Breast epithelium (tissue), 4 donors: ENCODE measurements at regions not wholly inside any gene's neighbourhood (a gene's known extent, or its start where the extent isn't known, plus 50 kb on each side); places are given as distances from the start of the nearest gene placed in this dataset.

ENCODE experiments used
- DNase-seq, 2 donors: peaks; one replicate each; pipeline ENCODE4 v3.0.0-alpha.2; 2019; ENCODE audit warnings: low spot score in 2 of 2
- H3K27ac ChIP-seq, 2 donors: fragments of 200-600 bp; sonication (generic) in 1 of 2; one replicate each; pipeline ENCODE4 v1.5.1; 2016 to 2019; ENCODE audit warnings: mild to moderate bottlenecking in 1 of 2
- H3K27me3 ChIP-seq, 2 donors: fragments of 200-600 bp; sonication (generic) in 1 of 2; one replicate each; pipeline versions ENCODE4 v1.5.1 to v1.6.0; 2017 to 2019; ENCODE audit warnings: control low read depth in 1 of 2, mild to moderate bottlenecking in 1 of 2
- H3K36me3 ChIP-seq: fragments of 200-600 bp; one replicate; pipeline ENCODE4 v1.5.1; 2019
- H3K4me1 ChIP-seq, 2 donors: fragments of 200-600 bp; sonication (generic); one replicate each; pipeline ENCODE4 v1.5.1; 2016 to 2019; ENCODE audit warnings: control low read depth in 1 of 2
- H3K4me3 ChIP-seq, 3 donors: fragments of 200-600 bp; sonication (generic); 1 replicate in 2 of 3; 2 replicates in 1 of 3; pipeline ENCODE4 v1.5.1; 2016 to 2019; ENCODE audit warnings: mild to moderate bottlenecking in 3 of 3, moderate library complexity in 2 of 3
- H3K9me3 ChIP-seq, 2 donors: fragments of 200-600 bp; sonication (generic) in 1 of 2; one replicate each; pipeline ENCODE4 v1.5.1; 2016 to 2019; ENCODE audit warnings: control low read depth in 1 of 2
- POLR2A ChIP-seq: fragments of 450-650 bp; IDR thresholded peaks from one replicate; pipeline ENCODE4 v1.6.1; 2016; ENCODE audit warnings: antibody characterized with exemption, mild to moderate bottlenecking, moderate library complexity
- POLR2AphosphoS5 ChIP-seq, 3 donors: sonication (generic); formaldehyde crosslinking; IDR thresholded peaks; one replicate each; pipeline ENCODE4 v1.6.1; 2017; ENCODE audit warnings: antibody characterized with exemption in 3 of 3
- intact Hi-C: fragments of 100-400 bp; cut with DNase I; formaldehyde crosslinking; loops from one replicate; pipeline ENCODE4 v1.15.1; 2023; ENCODE audit warnings: low total_unique reads
- TF ChIP-seq, protein P1 (sequence below), 3 donors: fragments of 450-650 bp; IDR thresholded peaks; one replicate each; pipeline ENCODE4 v1.5.1; 2016 to 2017; ENCODE audit warnings: antibody characterized with exemption in 3 of 3, mild to moderate bottlenecking in 3 of 3, moderate library complexity in 3 of 3

DNA sequence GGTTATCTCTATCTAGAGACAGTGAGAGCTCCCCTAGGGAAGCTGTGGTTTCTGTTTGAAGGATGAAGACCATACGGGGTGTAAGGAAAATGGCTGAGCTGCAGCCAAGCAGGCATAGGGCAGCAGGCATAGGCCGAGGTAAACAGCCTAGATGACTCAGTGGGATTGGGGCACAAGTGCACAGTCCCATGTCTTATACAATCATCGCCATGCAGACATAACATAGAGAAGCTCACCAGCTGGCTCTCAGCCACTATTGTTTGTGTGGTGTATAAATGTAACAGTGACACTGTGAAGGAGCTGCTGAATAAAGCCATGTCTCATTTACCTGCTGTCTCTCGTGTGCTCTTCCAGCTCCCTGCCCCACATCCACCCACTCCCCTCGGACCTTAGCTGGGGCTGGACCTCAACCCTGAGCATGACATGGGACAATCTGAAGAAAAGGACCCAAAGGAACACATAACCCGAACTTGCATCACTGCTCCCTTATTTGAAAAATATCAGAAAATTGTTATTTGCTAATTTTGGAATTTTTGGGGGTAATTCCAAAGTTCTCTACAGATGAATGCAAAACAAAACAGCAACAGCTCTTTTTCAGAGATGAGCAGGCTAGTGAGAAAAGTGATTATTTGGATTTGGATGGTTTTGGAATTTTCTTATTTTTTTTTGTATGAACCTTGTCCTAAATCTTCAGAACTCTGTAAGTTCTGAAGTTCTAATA, 582.7 kb downstream of the REEP3 start:
- no peaks in the 10 kb centered on the region for H3K4me1 ChIP-seq
- TF ChIP-seq, protein P1, sequence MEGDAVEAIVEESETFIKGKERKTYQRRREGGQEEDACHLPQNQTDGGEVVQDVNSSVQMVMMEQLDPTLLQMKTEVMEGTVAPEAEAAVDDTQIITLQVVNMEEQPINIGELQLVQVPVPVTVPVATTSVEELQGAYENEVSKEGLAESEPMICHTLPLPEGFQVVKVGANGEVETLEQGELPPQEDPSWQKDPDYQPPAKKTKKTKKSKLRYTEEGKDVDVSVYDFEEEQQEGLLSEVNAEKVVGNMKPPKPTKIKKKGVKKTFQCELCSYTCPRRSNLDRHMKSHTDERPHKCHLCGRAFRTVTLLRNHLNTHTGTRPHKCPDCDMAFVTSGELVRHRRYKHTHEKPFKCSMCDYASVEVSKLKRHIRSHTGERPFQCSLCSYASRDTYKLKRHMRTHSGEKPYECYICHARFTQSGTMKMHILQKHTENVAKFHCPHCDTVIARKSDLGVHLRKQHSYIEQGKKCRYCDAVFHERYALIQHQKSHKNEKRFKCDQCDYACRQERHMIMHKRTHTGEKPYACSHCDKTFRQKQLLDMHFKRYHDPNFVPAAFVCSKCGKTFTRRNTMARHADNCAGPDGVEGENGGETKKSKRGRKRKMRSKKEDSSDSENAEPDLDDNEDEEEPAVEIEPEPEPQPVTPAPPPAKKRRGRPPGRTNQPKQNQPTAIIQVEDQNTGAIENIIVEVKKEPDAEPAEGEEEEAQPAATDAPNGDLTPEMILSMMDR (IDR thresholded peaks at IDR 0.05): no peak
- no peak for TF ChIP-seq POLR2AphosphoS5 (IDR thresholded peaks at IDR 0.05)
- TF ChIP-seq POLR2A: no peak
- no peaks in the 10 kb centered on the region for H3K36me3 ChIP-seq
- H3K9me3 ChIP-seq: no peaks in the 10 kb centered on the region
- no peaks in the 10 kb centered on the region for H3K27me3 ChIP-seq
- DNase-seq: no peak
- no peak overlapping the region for H3K4me3 ChIP-seq
- intact Hi-C loops: no loop called here
- no peak overlapping the region for H3K27ac ChIP-seq

DNA sequence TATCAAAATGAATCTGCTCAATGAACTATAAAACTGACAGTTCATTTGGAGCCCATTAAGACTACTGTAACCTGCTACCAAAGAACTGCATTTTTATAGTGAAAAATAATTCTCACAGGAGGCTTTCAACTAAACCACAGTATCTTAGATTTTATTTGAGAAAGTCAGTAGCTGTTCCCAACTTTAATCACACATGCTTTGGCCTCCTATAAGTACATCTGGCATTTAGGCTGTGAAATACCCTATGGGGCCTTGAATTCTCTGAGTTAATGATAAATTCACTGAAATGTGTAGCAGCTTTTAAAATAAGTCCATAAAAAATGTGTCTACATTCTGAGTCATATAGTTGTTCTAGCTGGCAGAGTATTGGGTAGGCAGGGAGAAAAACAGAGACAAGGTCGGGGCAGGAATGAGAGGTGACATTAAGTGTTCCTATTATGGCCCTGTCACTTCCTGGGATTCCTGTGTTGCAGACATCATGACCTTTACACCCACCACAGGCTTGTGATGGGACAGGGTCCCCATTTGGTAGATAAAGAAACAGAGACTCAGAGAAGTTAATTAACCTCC, 588.8 kb downstream of the REEP3 start:
- no peaks in the 10 kb centered on the region for H3K36me3 ChIP-seq
- DNase-seq: no peak
- no peak overlapping the region for H3K27ac ChIP-seq
- no peak for TF ChIP-seq POLR2A
- TF ChIP-seq, protein P1 (IDR thresholded peaks at IDR 0.05): no peak
- no peak for TF ChIP-seq POLR2AphosphoS5 (IDR thresholded peaks at IDR 0.05)
- H3K4me3 ChIP-seq: no peak overlapping the region
- H3K27me3 ChIP-seq: no peaks in the 10 kb centered on the region
- no peaks in the 10 kb centered on the region for H3K4me1 ChIP-seq
- H3K9me3 ChIP-seq: no peaks in the 10 kb centered on the region
- intact Hi-C loops: no loop called here

DNA sequence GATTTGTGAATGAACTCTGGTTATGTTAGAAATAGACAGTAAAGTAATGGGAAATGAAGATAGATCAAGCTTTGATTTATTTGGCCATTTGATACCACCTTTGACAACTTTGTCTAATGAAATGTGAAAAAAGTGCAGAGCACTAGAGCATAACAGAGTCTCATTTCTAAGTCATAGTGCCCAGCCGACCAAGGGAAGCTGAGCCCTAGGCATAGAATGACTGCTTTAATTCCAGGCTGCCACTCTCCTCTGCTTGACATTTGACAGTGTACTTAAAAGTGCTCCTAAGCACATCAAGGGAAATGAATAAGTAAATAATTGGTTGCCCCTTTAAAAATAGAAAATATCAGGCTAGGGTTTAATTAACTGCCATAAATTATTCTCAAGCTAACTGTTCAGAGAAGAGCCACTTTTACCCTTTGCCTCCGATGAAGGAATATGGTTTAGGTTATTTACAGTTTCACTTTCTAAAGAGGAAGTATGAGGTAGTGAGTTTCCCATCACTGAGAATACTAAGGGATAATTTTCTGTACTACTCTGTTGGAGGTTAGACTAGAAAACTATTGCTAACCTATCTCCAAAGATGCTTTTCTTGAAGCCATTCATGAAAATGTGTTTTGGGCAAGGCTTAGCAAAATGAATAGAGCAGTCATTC, 591.6 kb downstream of the REEP3 start:
- intact Hi-C loops: no loop called here
- H3K9me3 ChIP-seq: no peaks in the 10 kb centered on the region
- H3K4me3 ChIP-seq: no peak overlapping the region
- no peak overlapping the region for H3K27ac ChIP-seq
- no peaks in the 10 kb centered on the region for H3K36me3 ChIP-seq
- no peak for DNase-seq
- H3K27me3 ChIP-seq: no peaks in the 10 kb centered on the region
- H3K4me1 ChIP-seq: no peaks in the 10 kb centered on the region
- TF ChIP-seq, protein P1 (IDR thresholded peaks at IDR 0.05): no peak
- TF ChIP-seq POLR2AphosphoS5 (IDR thresholded peaks at IDR 0.05) (no peak), POLR2A (no peak)

DNA sequence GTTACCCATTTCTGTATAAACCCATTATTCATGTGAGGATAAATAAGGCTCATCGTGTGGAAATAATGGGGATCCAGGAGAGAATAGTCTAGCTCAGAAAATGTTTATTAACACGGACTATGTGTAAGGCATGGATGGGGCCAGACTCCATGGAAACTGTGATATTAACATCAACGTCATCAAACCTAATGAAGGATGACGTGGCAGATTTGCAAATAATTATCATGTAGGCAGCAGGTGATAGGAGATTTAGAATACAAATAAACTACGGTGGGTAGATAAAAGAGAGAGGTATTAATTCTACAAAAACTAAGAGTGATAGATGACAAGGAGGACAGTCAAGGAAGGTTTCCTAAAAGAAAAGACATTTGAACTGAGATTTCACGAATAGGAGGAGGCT, 592.2 kb downstream of the REEP3 start:
- Histone ChIP-seq H3K27ac (no peak overlapping the region), H3K4me1 (no peaks in the 10 kb centered on the region), H3K36me3 (no peaks in the 10 kb centered on the region), H3K9me3 (no peaks in the 10 kb centered on the region), H3K27me3 (no peaks in the 10 kb centered on the region), H3K4me3 (no peak overlapping the region)
- intact Hi-C loops: no loop called here
- no peak for DNase-seq
- TF ChIP-seq POLR2A: no peak
- TF ChIP-seq POLR2AphosphoS5 (IDR thresholded peaks at IDR 0.05): no peak
- TF ChIP-seq, protein P1 (IDR thresholded peaks at IDR 0.05): no peak

DNA sequence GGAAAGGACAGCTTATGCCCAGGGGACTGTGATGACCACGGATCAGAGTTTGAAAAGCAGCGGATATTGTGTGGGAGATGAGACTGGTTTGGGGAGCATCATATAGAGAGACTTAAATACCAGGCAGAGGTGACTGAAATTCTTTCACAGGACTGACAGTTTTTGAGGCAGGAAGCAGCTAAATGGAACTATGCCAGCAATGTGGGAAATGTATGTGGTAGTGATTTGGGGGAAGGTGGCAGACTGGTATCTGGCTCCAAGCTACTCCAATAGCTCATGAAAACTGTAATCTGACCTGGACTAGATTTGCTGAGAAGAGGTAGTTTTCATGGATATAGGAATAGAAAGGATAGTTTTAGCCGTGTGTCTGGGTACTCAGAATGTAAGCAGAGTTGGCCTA, 592.6 kb downstream of the REEP3 start:
- intact Hi-C loops: no loop called here
- DNase-seq: no peak
- Histone ChIP-seq H3K36me3 (no peaks in the 10 kb centered on the region), H3K4me1 (no peaks in the 10 kb centered on the region), H3K27me3 (no peaks in the 10 kb centered on the region), H3K4me3 (no peak overlapping the region), H3K9me3 (no peaks in the 10 kb centered on the region), H3K27ac (no peak overlapping the region)
- no peak for TF ChIP-seq POLR2AphosphoS5 (IDR thresholded peaks at IDR 0.05)
- TF ChIP-seq, protein P1 (IDR thresholded peaks at IDR 0.05): no peak
- TF ChIP-seq POLR2A: no peak
